GM23338 (cell line): ENCODE measurements at regions not wholly inside any gene's neighbourhood (a gene's known extent, or its start where the extent isn't known, plus 50 kb on each side); places are given as distances from the start of the nearest gene placed in this dataset.

Source experiments
- ATAC-seq: fragments of 200-7000 bp; cut with Tn5 transposase; 3 replicates; pipeline ENCODE4 v1.9.1; 2020
- DNase-seq: peaks from one replicate; pipeline ENCODE4 v3.0.0-alpha.2; 2015; ENCODE audit warnings: low spot score
- H2AFZ ChIP-seq: fragments of 200-600 bp; sonication (generic); 2 replicates; pipeline ENCODE4 v1.8.0; 2016; ENCODE audit warnings: antibody characterized with exemption, mild to moderate bottlenecking, moderate library complexity
- H3F3A ChIP-seq: fragments of 200-600 bp; sonication (generic); replicated peaks from 2 replicates; pipeline ENCODE4 v1.8.0; 2017; ENCODE audit warnings: antibody characterized with exemption, mixed run types, low read depth
- H3K27ac ChIP-seq: fragments of 200-600 bp; sonication (generic); 2 replicates; pipeline ENCODE4 v1.6.1; 2016; ENCODE audit warnings: low read depth
- H3K27me3 ChIP-seq: fragments of 200-600 bp; sonication (generic); 2 replicates; pipeline ENCODE4 v1.8.0; 2016; ENCODE audit warnings: mild to moderate bottlenecking, mixed run types, moderate library complexity; ENCODE audit not compliant: insufficient read depth
- H3K36me3 ChIP-seq: fragments of 200-600 bp; sonication (generic); 2 replicates; pipeline ENCODE4 v1.8.0; 2016; ENCODE audit warnings: mild to moderate bottlenecking; ENCODE audit not compliant: insufficient read depth
- H3K4me1 ChIP-seq: fragments of 200-600 bp; sonication (generic); 2 replicates; pipeline ENCODE4 v1.8.0; 2016; ENCODE audit warnings: mild to moderate bottlenecking, moderate library complexity; ENCODE audit not compliant: insufficient read depth
- H3K4me2 ChIP-seq: fragments of 200-600 bp; sonication (generic); 2 replicates; pipeline ENCODE4 v1.7.1; 2017; ENCODE audit warnings: mixed run types
- H3K4me3 ChIP-seq: fragments of 200-600 bp; sonication (generic); 2 replicates; pipeline ENCODE4 v1.6.1; 2016; ENCODE audit warnings: mixed run types
- H3K79me2 ChIP-seq: fragments of 200-600 bp; sonication (generic); replicated peaks from 2 replicates; pipeline ENCODE4 v1.8.0; 2017; ENCODE audit warnings: mild to moderate bottlenecking; ENCODE audit not compliant: insufficient read depth
- H3K9me2 ChIP-seq: fragments of 200-600 bp; sonication (generic); 2 replicates; pipeline ENCODE4 v1.8.0; 2017; ENCODE audit not compliant: insufficient read depth
- H4K20me1 ChIP-seq: fragments of 200-600 bp; sonication (generic); replicated peaks from 2 replicates; pipeline ENCODE4 v1.8.0; 2017; ENCODE audit warnings: mild to moderate bottlenecking; ENCODE audit not compliant: insufficient read depth
- H3K27ac Mint-ChIP-seq: 2 replicates; pipeline ENCODE4 v1.8.0; 2020; ENCODE audit warnings: inconsistent platforms, mild to moderate bottlenecking, moderate library complexity, mixed read lengths
- H3K27me3 Mint-ChIP-seq: 3 replicates; pipeline ENCODE4 v1.8.0; 2022; ENCODE audit warnings: low read depth, mild to moderate bottlenecking, moderate library complexity, mixed read lengths, inconsistent platforms; ENCODE audit not compliant: insufficient read depth, poor library complexity
- H3K36me3 Mint-ChIP-seq: 3 replicates; pipeline ENCODE4 v1.8.0; 2021; ENCODE audit warnings: low read depth, mild to moderate bottlenecking, inconsistent platforms, moderate library complexity, mixed read lengths
- H3K4me1 Mint-ChIP-seq: 3 replicates; pipeline ENCODE4 v1.8.0; 2020; ENCODE audit warnings: mild to moderate bottlenecking, inconsistent platforms, mixed read lengths
- H3K4me3 Mint-ChIP-seq: 3 replicates; pipeline ENCODE4 v1.8.0; 2021; ENCODE audit warnings: moderate library complexity, mild to moderate bottlenecking, inconsistent platforms, mixed read lengths
- H3K9me3 Mint-ChIP-seq: 3 replicates; pipeline ENCODE4 v1.8.0; 2020; ENCODE audit warnings: moderate library complexity, mild to moderate bottlenecking, inconsistent platforms, mixed read lengths
- CREB1 ChIP-seq: fragments of 250-450 bp; sonication (Bioruptor Pico); IDR thresholded peaks from 2 replicates; pipeline ENCODE4 v1.5.0; 2020; ENCODE audit warnings: low read depth, mild to moderate bottlenecking, moderate library complexity
- CTCF ChIP-seq, 2 experiments: fragments of 200-600 bp in 1 of 2; sonication (generic) in 1 of 2; conservative IDR thresholded peaks; 2 replicates each; pipeline versions ENCODE4 v1.5.1 to v1.6.1; 2016 to 2017; ENCODE audit warnings: antibody characterized with exemption in 2 of 2, low read depth in 2 of 2, mild to moderate bottlenecking in 2 of 2, moderate library complexity in 1 of 2
- ETS1 ChIP-seq: IDR thresholded peaks from 2 replicates; pipeline ENCODE4 v1.6.1; 2016; ENCODE audit warnings: antibody characterized with exemption
- EZH2 ChIP-seq: fragments of 200-600 bp; sonication (generic); IDR thresholded peaks from one replicate; pipeline ENCODE4 v1.8.0; 2017; ENCODE audit warnings: antibody characterized with exemption, mild to moderate bottlenecking, low read depth; ENCODE audit not compliant: unreplicated experiment
- EZH2phosphoT487 ChIP-seq: fragments of 200-600 bp; sonication (generic); IDR thresholded peaks from one replicate; pipeline ENCODE4 v1.8.1; 2018; ENCODE audit warnings: antibody characterized with exemption; ENCODE audit not compliant: unreplicated experiment
- JUNB ChIP-seq: IDR thresholded peaks from one replicate; pipeline ENCODE4 v1.6.1; 2016; ENCODE audit warnings: antibody characterized with exemption; ENCODE audit not compliant: unreplicated experiment
- NANOG ChIP-seq: IDR thresholded peaks from 2 replicates; pipeline ENCODE4 v1.6.1; 2016; ENCODE audit warnings: antibody characterized with exemption, borderline replicate concordance
- POLR2AphosphoS5 ChIP-seq: IDR thresholded peaks from 2 replicates; pipeline ENCODE4 v1.6.1; 2016; ENCODE audit warnings: antibody characterized with exemption, low read depth
- REST ChIP-seq: IDR thresholded peaks from one replicate; pipeline ENCODE4 v1.6.1; 2018; ENCODE audit warnings: antibody characterized with exemption; ENCODE audit not compliant: unreplicated experiment
- STAT1 ChIP-seq: IDR thresholded peaks from one replicate; pipeline ENCODE4 v1.6.1; 2016; ENCODE audit warnings: antibody characterized with exemption; ENCODE audit not compliant: unreplicated experiment
- ZNF114 ChIP-seq: fragments of 250-450 bp; sonication (Bioruptor Pico); IDR thresholded peaks from 2 replicates; pipeline ENCODE4 v1.5.0; 2020; ENCODE audit warnings: mild to moderate bottlenecking, moderate library complexity
- ZNF331 ChIP-seq: fragments of 250-450 bp; sonication (Bioruptor Pico); IDR thresholded peaks from 2 replicates; pipeline ENCODE4 v1.5.0; 2020; ENCODE audit warnings: low read depth, mild to moderate bottlenecking, moderate library complexity
- ZNF462 ChIP-seq: fragments of 250-450 bp; sonication (Bioruptor Pico); IDR thresholded peaks from 2 replicates; pipeline ENCODE4 v1.5.0; 2020; ENCODE audit warnings: mild to moderate bottlenecking, moderate library complexity

- TF ChIP-seq CREB1 (CRISPR knock-in tag) = no peak
These were observed 145.2 kb upstream of the AJAP1 start (continued) for GRCh38 chr1:4509206-4509605.

- Mint-ChIP-seq H3K36me3 (peaks cover 38% of the 10 kb centered on the region), H3K9me3 (peaks cover 97% of the 10 kb centered on the region), H3K27ac (no peak overlapping the region), H3K27me3 (peaks cover 9% of the 10 kb centered on the region), H3K4me3 (no peak overlapping the region), H3K4me1 (no peaks in the 10 kb centered on the region)
- no peaks in the 10 kb centered on the region for H3K79me2 ChIP-seq
- no peaks in the 10 kb centered on the region for H3K4me1 ChIP-seq
- H2AFZ ChIP-seq = no peak overlapping the region
- TF ChIP-seq ZNF114 (CRISPR knock-in tag) (no peak), ZNF462 (CRISPR knock-in tag) (no peak), NANOG (no peak), EZH2 (no peak), ETS1 (no peak), POLR2AphosphoS5 (no peak), STAT1 (no peak), CTCF (conservative IDR thresholded peaks at IDR 0.05; ENCODE audit: low read depth in 2 of 2) (no peak), REST (no peak), EZH2phosphoT487 (no peak), ZNF331 (CRISPR knock-in tag) (no peak), JUNB (no peak), CREB1 (CRISPR knock-in tag) (no peak)
- no peak overlapping the region for H3K4me2 ChIP-seq
- no peak for DNase-seq
- H4K20me1 ChIP-seq = no peaks in the 10 kb centered on the region
- H3K36me3 ChIP-seq = no peaks in the 10 kb centered on the region; the same call in 1 of the 2 replicates
- no peaks in the 10 kb centered on the region for H3K9me2 ChIP-seq
- H3K27ac ChIP-seq = no peak overlapping the region
- no peaks in the 10 kb centered on the region for H3F3A ChIP-seq
- H3K27me3 ChIP-seq = no peaks in the 10 kb centered on the region
- H3K4me3 ChIP-seq = no peak overlapping the region
- ATAC-seq = no peak
These were observed 144.1 kb upstream of the AJAP1 start for GRCh38 chr1:4510276-4510691.
